ENCODE measurements at regions not wholly inside any gene's neighbourhood (a gene's known extent, or its start where the extent isn't known, plus 50 kb on each side); places are given as distances from the start of the nearest gene placed in this dataset.

GRCh38 chr2:163474319-163474744 lies 261.5 kb downstream of the FIGN start:
- peaks cover 5 to 8% of the 10 kb centered on the region in 2 donors for H3K9me3 Mint-ChIP-seq
- no peak for ATAC-seq (replicated peaks)
- no peaks in the 10 kb centered on the region for H3K27me3 Mint-ChIP-seq
- H3K4me1 Mint-ChIP-seq (ENCODE audit: low read depth in 2 of 2), result no peaks in the 10 kb centered on the region
- DNase-seq, result no peak
- H3K36me3 Mint-ChIP-seq (ENCODE audit: insufficient read depth), result no peaks in the 10 kb centered on the region
- H3K4me3 Mint-ChIP-seq, result no peak overlapping the region
- H3K27ac Mint-ChIP-seq, result no peak overlapping the region

- ATAC-seq (replicated peaks), result no peak
- no peaks in the 10 kb centered on the region for H3K27me3 Mint-ChIP-seq
- peaks cover 5 to 8% of the 10 kb centered on the region in 2 donors for H3K9me3 Mint-ChIP-seq
- H3K4me1 Mint-ChIP-seq (ENCODE audit: low read depth in 2 of 2), result no peaks in the 10 kb centered on the region
- DNase-seq, result no peak
- no peak overlapping the region for H3K4me3 Mint-ChIP-seq
- no peaks in the 10 kb centered on the region for H3K36me3 Mint-ChIP-seq (ENCODE audit: insufficient read depth)
- H3K27ac Mint-ChIP-seq, result no peak overlapping the region
These were observed 263.9 kb downstream of the FIGN start for GRCh38 chr2:163471947-163472346.

- Mint-ChIP-seq H3K27ac (no peak overlapping the region), H3K4me3 (no peak overlapping the region), H3K4me1 (ENCODE audit: low read depth in 2 of 2) (no peaks in the 10 kb centered on the region), H3K9me3 (peaks cover 8 to 9% of the 10 kb centered on the region in 2 donors), H3K27me3 (no peaks in the 10 kb centered on the region), H3K36me3 (ENCODE audit: insufficient read depth) (no peaks in the 10 kb centered on the region)
- ATAC-seq (replicated peaks) (no peak), DNase-seq (no peak)
These were observed 266.2 kb downstream of the FIGN start for GRCh38 chr2:163469561-163469962.

GRCh38 chr2:163467251-163467630 lies 268.6 kb downstream of the FIGN start:
- H3K27me3 Mint-ChIP-seq, result no peaks in the 10 kb centered on the region
- no peaks in the 10 kb centered on the region for H3K36me3 Mint-ChIP-seq (ENCODE audit: insufficient read depth)
- ATAC-seq (replicated peaks), result no peak
- H3K9me3 Mint-ChIP-seq, result peaks cover 6 to 9% of the 10 kb centered on the region in 2 donors
- DNase-seq, result no peak
- H3K4me3 Mint-ChIP-seq, result no peak overlapping the region
- H3K4me1 Mint-ChIP-seq (ENCODE audit: low read depth in 2 of 2), result no peaks in the 10 kb centered on the region
- H3K27ac Mint-ChIP-seq, result no peak overlapping the region

GRCh38 chr2:163466331-163467250 lies 269.2 kb downstream of the FIGN start:
- DNase-seq, result no peak
- H3K9me3 Mint-ChIP-seq, result peaks cover 0 to 9% of the 10 kb centered on the region in 2 donors
- no peak for ATAC-seq (replicated peaks)
- no peak overlapping the region for H3K27ac Mint-ChIP-seq
- no peaks in the 10 kb centered on the region for H3K27me3 Mint-ChIP-seq
- no peak overlapping the region for H3K4me3 Mint-ChIP-seq
- H3K4me1 Mint-ChIP-seq (ENCODE audit: low read depth in 2 of 2), result no peaks in the 10 kb centered on the region
- no peaks in the 10 kb centered on the region for H3K36me3 Mint-ChIP-seq (ENCODE audit: insufficient read depth)

DNA sequence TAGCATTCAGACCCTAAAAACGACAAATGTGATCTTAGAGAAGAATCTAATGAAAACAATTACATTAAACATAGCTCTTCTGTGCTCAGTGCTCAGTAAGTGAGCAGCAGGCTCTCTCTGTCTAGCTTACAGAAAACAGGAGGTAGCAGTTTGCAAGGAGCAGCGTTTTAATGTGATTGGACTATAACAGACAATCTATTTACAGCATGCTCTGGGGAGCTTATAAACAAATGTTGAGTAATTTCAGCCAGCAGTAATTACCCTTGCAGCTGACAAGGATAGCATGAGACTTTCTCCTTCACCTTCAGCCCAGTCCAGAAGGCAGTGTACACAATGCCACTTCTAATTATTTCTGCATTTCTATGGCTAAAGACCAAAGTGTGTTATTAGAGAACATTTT lies 270.4 kb downstream of the FIGN start:
- ATAC-seq (replicated peaks) (no peak), DNase-seq (no peak)
- Mint-ChIP-seq H3K36me3 (ENCODE audit: insufficient read depth) (no peaks in the 10 kb centered on the region), H3K27ac (no peak overlapping the region), H3K27me3 (no peaks in the 10 kb centered on the region), H3K4me3 (no peak overlapping the region), H3K4me1 (ENCODE audit: low read depth in 2 of 2) (no peaks in the 10 kb centered on the region), H3K9me3 (peaks cover 0 to 9% of the 10 kb centered on the region in 2 donors)

GRCh38 chr2:163463411-163463810 lies 272.4 kb downstream of the FIGN start:
- Mint-ChIP-seq H3K4me3 (no peak overlapping the region), H3K27me3 (no peaks in the 10 kb centered on the region), H3K4me1 (ENCODE audit: low read depth in 2 of 2) (no peaks in the 10 kb centered on the region), H3K36me3 (ENCODE audit: insufficient read depth) (no peaks in the 10 kb centered on the region), H3K27ac (no peak overlapping the region), H3K9me3 (peaks cover 0 to 11% of the 10 kb centered on the region in 2 donors)
- no peak for ATAC-seq (replicated peaks)
- DNase-seq, result no peak

GRCh38 chr2:163462993-163463392 lies 272.8 kb downstream of the FIGN start:
- DNase-seq (no peak), ATAC-seq (replicated peaks) (no peak)
- Mint-ChIP-seq H3K9me3 (peaks cover 0 to 11% of the 10 kb centered on the region in 2 donors), H3K36me3 (ENCODE audit: insufficient read depth) (no peaks in the 10 kb centered on the region), H3K4me1 (ENCODE audit: low read depth in 2 of 2) (no peaks in the 10 kb centered on the region), H3K27me3 (no peaks in the 10 kb centered on the region), H3K4me3 (no peak overlapping the region), H3K27ac (no peak overlapping the region)

- no peak overlapping the region for H3K27ac Mint-ChIP-seq
- H3K27me3 Mint-ChIP-seq, result no peaks in the 10 kb centered on the region
- ATAC-seq (replicated peaks) (no peak), DNase-seq (no peak)
- H3K36me3 Mint-ChIP-seq (ENCODE audit: insufficient read depth), result no peaks in the 10 kb centered on the region
- no peaks in the 10 kb centered on the region for H3K4me1 Mint-ChIP-seq (ENCODE audit: low read depth in 2 of 2)
- peaks cover 0 to 8% of the 10 kb centered on the region in 2 donors for H3K9me3 Mint-ChIP-seq
- no peak overlapping the region for H3K4me3 Mint-ChIP-seq
These were observed 275.8 kb downstream of the FIGN start for GRCh38 chr2:163459986-163460385.

DNA sequence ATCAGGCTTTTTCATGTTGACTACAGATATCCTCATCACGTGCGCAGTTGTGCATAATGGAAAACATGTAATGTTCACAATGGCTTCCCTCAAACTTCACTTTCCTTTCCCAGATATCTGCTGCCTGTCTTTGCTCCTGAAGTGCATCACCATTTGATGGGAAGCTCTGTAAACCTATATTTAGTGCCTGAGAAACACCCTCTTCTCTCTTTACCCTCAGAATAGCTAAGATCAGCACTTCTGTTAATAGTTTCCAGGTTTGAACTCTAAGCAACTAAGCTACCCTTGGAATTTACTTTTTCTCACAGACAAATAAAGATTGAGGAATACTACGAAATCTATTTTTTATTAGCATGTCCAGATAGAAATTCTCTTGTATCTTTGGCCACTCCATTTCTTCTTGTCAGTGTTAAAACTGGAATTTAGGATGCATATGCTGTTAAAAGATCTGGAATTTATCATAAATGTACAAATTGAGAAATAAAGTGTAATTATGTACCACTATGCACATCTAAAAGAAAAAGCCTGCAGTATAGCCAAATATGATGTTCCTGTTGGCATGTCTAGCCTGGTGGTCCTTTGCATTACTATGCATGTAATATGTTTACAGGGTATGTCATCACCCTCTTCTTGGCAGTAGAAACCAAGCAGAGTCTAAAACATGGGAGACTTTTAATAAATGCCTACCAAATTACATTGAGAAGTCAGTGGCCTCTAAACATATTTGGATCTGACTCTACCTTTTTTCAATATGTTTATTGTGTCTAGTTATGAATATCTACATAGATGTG lies 278.7 kb downstream of the FIGN start:
- ATAC-seq (replicated peaks) (no peak), DNase-seq (no peak)
- Mint-ChIP-seq H3K27ac (no peak overlapping the region), H3K4me3 (no peak overlapping the region), H3K9me3 (peaks cover 0 to 3% of the 10 kb centered on the region in 2 donors), H3K36me3 (ENCODE audit: insufficient read depth) (no peaks in the 10 kb centered on the region), H3K27me3 (no peaks in the 10 kb centered on the region), H3K4me1 (ENCODE audit: low read depth in 2 of 2) (no peaks in the 10 kb centered on the region)

GRCh38 chr2:163455815-163456214 lies 280.0 kb downstream of the FIGN start:
- ATAC-seq (replicated peaks), result no peak
- no peaks in the 10 kb centered on the region for H3K27me3 Mint-ChIP-seq
- H3K4me3 Mint-ChIP-seq, result no peak overlapping the region
- H3K9me3 Mint-ChIP-seq, result peaks cover 0 to 3% of the 10 kb centered on the region in 2 donors
- no peak overlapping the region for H3K27ac Mint-ChIP-seq
- DNase-seq, result no peak
- H3K36me3 Mint-ChIP-seq (ENCODE audit: insufficient read depth), result no peaks in the 10 kb centered on the region
- H3K4me1 Mint-ChIP-seq (ENCODE audit: low read depth in 2 of 2), result no peaks in the 10 kb centered on the region

DNA sequence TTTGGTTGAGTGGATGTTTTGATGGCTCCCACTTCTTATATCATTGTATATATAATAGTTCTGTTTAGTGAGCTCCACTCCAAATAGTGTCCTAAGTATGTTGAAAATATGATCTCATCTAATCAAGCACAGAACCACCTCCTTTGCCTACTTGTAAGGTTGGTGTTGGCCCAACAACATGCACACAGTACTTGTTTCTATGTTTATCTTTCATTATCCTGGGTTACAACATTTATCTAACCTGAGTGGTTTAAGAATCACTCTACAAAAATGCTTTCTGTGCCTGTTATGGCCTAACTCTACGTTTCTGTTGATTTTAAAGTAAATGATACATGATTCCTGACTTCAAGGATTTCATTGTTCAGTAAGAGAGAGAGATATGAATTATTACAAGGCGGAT lies 281.9 kb downstream of the FIGN start:
- H3K36me3 Mint-ChIP-seq (ENCODE audit: insufficient read depth), result no peaks in the 10 kb centered on the region
- no peaks in the 10 kb centered on the region for H3K9me3 Mint-ChIP-seq
- no peak overlapping the region for H3K4me3 Mint-ChIP-seq
- ATAC-seq (replicated peaks) (no peak), DNase-seq (no peak)
- H3K27ac Mint-ChIP-seq, result no peak overlapping the region
- H3K27me3 Mint-ChIP-seq, result no peaks in the 10 kb centered on the region
- no peaks in the 10 kb centered on the region for H3K4me1 Mint-ChIP-seq (ENCODE audit: low read depth in 2 of 2)

- H3K4me3 Mint-ChIP-seq, result no peak overlapping the region
- H3K9me3 Mint-ChIP-seq, result peaks cover 9 to 13% of the 10 kb centered on the region in 2 donors
- DNase-seq, result no peak
- no peaks in the 10 kb centered on the region for H3K4me1 Mint-ChIP-seq (ENCODE audit: low read depth in 2 of 2)
- no peak overlapping the region for H3K27ac Mint-ChIP-seq
- no peaks in the 10 kb centered on the region for H3K36me3 Mint-ChIP-seq (ENCODE audit: insufficient read depth)
- no peaks in the 10 kb centered on the region for H3K27me3 Mint-ChIP-seq
- ATAC-seq (replicated peaks), result no peak
These were observed 294.2 kb downstream of the FIGN start for GRCh38 chr2:163441603-163442002.

DNA sequence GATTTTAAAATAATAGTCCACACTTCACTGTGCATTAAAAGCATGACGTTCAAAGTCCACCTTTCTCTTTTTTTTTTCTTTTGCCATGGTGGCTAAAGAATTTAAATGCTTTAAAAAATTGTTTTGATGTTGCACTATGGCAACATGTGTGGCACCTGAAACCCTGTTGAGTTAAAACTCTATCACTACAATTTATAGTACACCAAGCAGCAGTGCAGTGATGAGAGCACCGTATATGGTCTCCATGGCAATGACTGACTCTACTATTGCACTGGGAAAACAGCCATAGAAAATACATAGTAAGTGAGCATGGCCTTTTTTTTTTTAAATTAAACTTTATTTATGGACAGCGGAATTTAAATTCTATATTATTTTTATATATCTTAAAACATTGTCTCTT lies 298.8 kb downstream of the FIGN start:
- no peaks in the 10 kb centered on the region for H3K4me1 Mint-ChIP-seq (ENCODE audit: low read depth in 2 of 2)
- H3K27ac Mint-ChIP-seq, result no peak overlapping the region
- H3K27me3 Mint-ChIP-seq, result no peaks in the 10 kb centered on the region
- no peak overlapping the region for H3K4me3 Mint-ChIP-seq
- DNase-seq, result no peak
- ATAC-seq (replicated peaks), result no peak
- H3K9me3 Mint-ChIP-seq, result peaks cover 5 to 8% of the 10 kb centered on the region in 2 donors
- H3K36me3 Mint-ChIP-seq (ENCODE audit: insufficient read depth), result no peaks in the 10 kb centered on the region
